WERI-Rb-1 (cell line): ENCODE measurements at regions not wholly inside any gene's neighbourhood (a gene's known extent, or its start where the extent isn't known, plus 50 kb on each side); places are given as distances from the start of the nearest gene placed in this dataset.

Experiments
- DNase-seq: peaks from one replicate; pipeline ENCODE4 v3.0.0-alpha.2; 2020
- H3K27ac ChIP-seq: fragments of 250-450 bp; sonication (Bioruptor Pico); 2 replicates; pipeline ENCODE4 v1.5.1; 2020; ENCODE audit warnings: mild to moderate bottlenecking, moderate library complexity
- H3K27me3 ChIP-seq: fragments of 250-450 bp; sonication (Bioruptor Pico); 2 replicates; pipeline ENCODE4 v1.5.1; 2021; ENCODE audit warnings: mild to moderate bottlenecking, low read depth, moderate library complexity; ENCODE audit not compliant: insufficient read depth, severe bottlenecking
- H3K36me3 ChIP-seq: fragments of 250-450 bp; sonication (Bioruptor Pico); 2 replicates; pipeline ENCODE4 v1.5.1; 2020; ENCODE audit warnings: mild to moderate bottlenecking, moderate library complexity
- H3K4me3 ChIP-seq: 2 replicates; pipeline ENCODE4 v1.5.1; 2011; ENCODE audit warnings: low read depth, mild to moderate bottlenecking, control low read depth, low read length
- H3K9me3 ChIP-seq: fragments of 250-450 bp; sonication (Bioruptor Pico); 2 replicates; pipeline ENCODE4 v1.5.1; 2021; ENCODE audit warnings: mild to moderate bottlenecking, moderate library complexity; ENCODE audit not compliant: severe bottlenecking
- TF ChIP-seq, protein P1 (sequence below): IDR thresholded peaks from 2 replicates; pipeline ENCODE4 v1.5.1; 2011; ENCODE audit warnings: low read depth, mild to moderate bottlenecking, control low read depth, inconsistent platforms, low read length

- no peaks in the 10 kb centered on the region for H3K36me3 ChIP-seq
- H3K27ac ChIP-seq, result no peak overlapping the region
- TF ChIP-seq, protein P1, sequence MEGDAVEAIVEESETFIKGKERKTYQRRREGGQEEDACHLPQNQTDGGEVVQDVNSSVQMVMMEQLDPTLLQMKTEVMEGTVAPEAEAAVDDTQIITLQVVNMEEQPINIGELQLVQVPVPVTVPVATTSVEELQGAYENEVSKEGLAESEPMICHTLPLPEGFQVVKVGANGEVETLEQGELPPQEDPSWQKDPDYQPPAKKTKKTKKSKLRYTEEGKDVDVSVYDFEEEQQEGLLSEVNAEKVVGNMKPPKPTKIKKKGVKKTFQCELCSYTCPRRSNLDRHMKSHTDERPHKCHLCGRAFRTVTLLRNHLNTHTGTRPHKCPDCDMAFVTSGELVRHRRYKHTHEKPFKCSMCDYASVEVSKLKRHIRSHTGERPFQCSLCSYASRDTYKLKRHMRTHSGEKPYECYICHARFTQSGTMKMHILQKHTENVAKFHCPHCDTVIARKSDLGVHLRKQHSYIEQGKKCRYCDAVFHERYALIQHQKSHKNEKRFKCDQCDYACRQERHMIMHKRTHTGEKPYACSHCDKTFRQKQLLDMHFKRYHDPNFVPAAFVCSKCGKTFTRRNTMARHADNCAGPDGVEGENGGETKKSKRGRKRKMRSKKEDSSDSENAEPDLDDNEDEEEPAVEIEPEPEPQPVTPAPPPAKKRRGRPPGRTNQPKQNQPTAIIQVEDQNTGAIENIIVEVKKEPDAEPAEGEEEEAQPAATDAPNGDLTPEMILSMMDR, result no peak
- no peaks in the 10 kb centered on the region for H3K27me3 ChIP-seq
- no peak overlapping the region for H3K4me3 ChIP-seq
- DNase-seq, result no peak
- H3K9me3 ChIP-seq, result no peaks in the 10 kb centered on the region
Observed at GRCh38 chr19:32130332-32130731, 215.1 kb upstream of the ZNF507 start.

GRCh38 chr19:32131005-32131404 is 214.4 kb upstream of the ZNF507 start:
- H3K27me3 ChIP-seq, result no peaks in the 10 kb centered on the region
- DNase-seq, result no peak
- H3K4me3 ChIP-seq, result no peak overlapping the region
- H3K36me3 ChIP-seq, result no peaks in the 10 kb centered on the region
- TF ChIP-seq, protein P1, result no peak
- H3K27ac ChIP-seq, result no peak overlapping the region
- H3K9me3 ChIP-seq, result no peaks in the 10 kb centered on the region

GRCh38 chr19:32138416-32138815 is 207.0 kb upstream of the ZNF507 start:
- no peaks in the 10 kb centered on the region for H3K27me3 ChIP-seq
- TF ChIP-seq, protein P1, result peak; percentile 62
- peak; percentile 17 for DNase-seq
- H3K9me3 ChIP-seq, result no peaks in the 10 kb centered on the region
- no peaks in the 10 kb centered on the region for H3K36me3 ChIP-seq
- no peak overlapping the region for H3K27ac ChIP-seq
- no peak overlapping the region for H3K4me3 ChIP-seq

DNA sequence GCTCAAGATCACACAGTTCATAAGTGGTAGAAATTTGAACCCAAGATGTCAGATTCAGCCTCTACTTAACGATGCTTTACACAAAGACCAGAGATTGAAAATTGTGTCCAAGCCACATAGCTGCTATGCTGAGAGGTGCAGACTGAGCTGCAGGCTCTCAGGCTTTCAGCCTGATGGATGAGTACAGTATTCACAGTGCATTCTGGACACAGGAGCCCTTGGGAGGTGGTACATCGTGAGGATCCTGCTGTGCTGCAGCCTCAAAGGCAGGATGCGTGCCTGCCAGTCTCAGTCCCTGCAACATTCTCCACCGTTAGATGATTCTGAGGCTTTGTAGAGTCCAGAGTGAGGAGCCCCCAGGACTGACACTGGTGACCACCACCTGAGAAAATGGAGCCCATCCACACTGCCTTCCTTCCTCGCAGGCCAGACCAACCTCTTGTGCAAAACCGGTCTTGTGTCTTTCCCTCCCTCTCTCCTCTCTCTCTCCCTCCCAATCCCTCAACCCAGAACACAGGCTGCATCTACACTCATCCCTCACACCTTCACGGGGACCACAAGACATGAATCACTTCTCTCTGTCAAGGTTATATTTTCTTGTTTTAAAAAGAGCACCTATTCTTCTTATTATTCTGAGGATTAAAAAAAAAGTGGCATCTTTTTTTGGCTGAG is 203.4 kb upstream of the ZNF507 start:
- Histone ChIP-seq H3K27ac (no peak overlapping the region), H3K36me3 (no peaks in the 10 kb centered on the region), H3K27me3 (no peaks in the 10 kb centered on the region), H3K9me3 (peaks cover 5% of the 10 kb centered on the region), H3K4me3 (no peak overlapping the region)
- no peak for DNase-seq
- TF ChIP-seq, protein P1, result no peak

DNA sequence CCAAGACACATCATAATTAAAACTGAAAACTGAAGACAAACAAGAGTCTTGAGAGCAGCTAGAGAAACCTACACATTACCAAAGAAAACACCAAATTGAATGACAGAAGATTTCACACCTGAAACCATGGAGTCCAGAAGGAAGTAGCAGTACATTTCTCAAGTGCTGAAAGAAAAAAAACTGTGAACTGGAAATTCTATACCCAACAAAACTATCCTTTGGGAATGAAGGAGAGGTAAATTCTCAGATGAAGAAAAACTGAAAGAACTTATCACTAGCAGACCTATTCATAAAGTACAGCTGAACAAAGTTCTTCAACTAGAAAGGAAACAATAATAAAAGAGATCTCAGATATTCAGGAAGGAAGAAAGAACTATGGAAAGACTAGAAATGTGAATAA is 198.7 kb upstream of the ZNF507 start:
- Histone ChIP-seq H3K27me3 (no peaks in the 10 kb centered on the region), H3K27ac (no peak overlapping the region), H3K4me3 (no peak overlapping the region), H3K9me3 (peaks cover 13% of the 10 kb centered on the region), H3K36me3 (no peaks in the 10 kb centered on the region)
- TF ChIP-seq, protein P1, result no peak
- DNase-seq, result no peak

GRCh38 chr19:32150605-32151004 is 194.8 kb upstream of the ZNF507 start:
- TF ChIP-seq, protein P1, result no peak
- Histone ChIP-seq H3K36me3 (no peaks in the 10 kb centered on the region), H3K27ac (no peak overlapping the region), H3K9me3 (peaks cover 13% of the 10 kb centered on the region), H3K4me3 (no peak overlapping the region), H3K27me3 (no peaks in the 10 kb centered on the region)
- no peak for DNase-seq
